PC-3 (cell line): ENCODE measurements at regions not wholly inside any gene's neighbourhood (a gene's known extent, or its start where the extent isn't known, plus 50 kb on each side); places are given as distances from the start of the nearest gene placed in this dataset.

Experiments used
- CTCF ChIP-seq: fragments of 300-600 bp; sonication (generic); conservative IDR thresholded peaks from 2 replicates; pipeline ENCODE4 v1.5.1; 2017; ENCODE audit warnings: antibody characterized with exemption, low read depth, mild to moderate bottlenecking, low read length
- EZH2 ChIP-seq: fragments of 300-600 bp; sonication (generic); IDR thresholded peaks from one replicate; pipeline ENCODE4 v1.6.1; 2017; ENCODE audit warnings: antibody characterized with exemption, mild to moderate bottlenecking, low read length; ENCODE audit not compliant: unreplicated experiment
- EZH2phosphoT487 ChIP-seq: fragments of 300-600 bp; sonication (generic); IDR thresholded peaks from 2 replicates; pipeline ENCODE4 v1.6.1; 2018; ENCODE audit warnings: mild to moderate bottlenecking, antibody characterized with exemption, low read length, borderline replicate concordance

GRCh38 chr9:78438211-78438610 lies 141.3 kb downstream of the PSAT1 start:
- no peak for TF ChIP-seq EZH2phosphoT487
- TF ChIP-seq CTCF, result no peak
- no peak for TF ChIP-seq EZH2
